HG02884 (cell line): ENCODE measurements at regions not wholly inside any gene's neighbourhood (a gene's known extent, or its start where the extent isn't known, plus 50 kb on each side); places are given as distances from the start of the nearest gene placed in this dataset.
"Not testable (repeated sequence)": the region's sequence is repeated elsewhere in the genome, so short reads cannot be mapped to it uniquely, and the experiment has no call there.

ENCODE experiments used
- ATAC-seq: cut with Tn5 transposase; IDR thresholded peaks from one replicate; pipeline ENCODE4 v1.9.1; 2021; ENCODE audit warnings: mild to moderate bottlenecking, moderate library complexity; ENCODE audit not compliant: unreplicated experiment

GRCh38 chrX:110511238-110511637, 152.6 kb downstream of the RTL9 start:
- ATAC-seq, result no peak

- no peak for ATAC-seq
Measured at GRCh38 chrX:110512341-110512740, 153.7 kb downstream of the RTL9 start.

- no peak for ATAC-seq
Measured at GRCh38 chrX:110514509-110514908, 155.9 kb downstream of the RTL9 start.

- no peak for ATAC-seq
Measured at GRCh38 chrX:110519501-110519900, 160.9 kb downstream of the RTL9 start.

- no peak for ATAC-seq
Measured at GRCh38 chrX:110519906-110520452, 161.3 kb downstream of the RTL9 start.

- ATAC-seq, result not testable (repeated sequence)
Measured at GRCh38 chrX:110520652-110521051, 162.0 kb downstream of the RTL9 start.

GRCh38 chrX:110531873-110532580, 173.4 kb downstream of the RTL9 start:
- ATAC-seq, result no peak

GRCh38 chrX:110532581-110532931, 173.9 kb downstream of the RTL9 start:
- no peak for ATAC-seq

- ATAC-seq, result no peak
Measured at GRCh38 chrX:110536816-110537215, 178.2 kb downstream of the RTL9 start.

- no peak for ATAC-seq
Measured at GRCh38 chrX:110541266-110541665, 182.6 kb downstream of the RTL9 start.

- not testable (repeated sequence) for ATAC-seq
Measured at GRCh38 chrX:110550854-110551253, 192.2 kb downstream of the RTL9 start.

- ATAC-seq, result no peak
Measured at GRCh38 chrX:110557864-110558263, 199.2 kb downstream of the RTL9 start.

- no peak for ATAC-seq
Measured at GRCh38 chrX:110558406-110558805, 199.8 kb downstream of the RTL9 start.

GRCh38 chrX:110561034-110561433, 202.4 kb downstream of the RTL9 start:
- ATAC-seq, result no peak

GRCh38 chrX:110563282-110563681, 204.6 kb downstream of the RTL9 start:
- no peak for ATAC-seq

GRCh38 chrX:110568441-110568840, 209.8 kb downstream of the RTL9 start:
- ATAC-seq, result no peak

- no peak for ATAC-seq
Measured at GRCh38 chrX:110569506-110569905, 210.9 kb downstream of the RTL9 start.

- ATAC-seq, result no peak
Measured at GRCh38 chrX:110578270-110578669, 217.3 kb downstream of the CHRDL1 start.

- no peak for ATAC-seq
Measured at GRCh38 chrX:110584083-110584482, 211.5 kb downstream of the CHRDL1 start.

GRCh38 chrX:110588164-110588563, 207.5 kb downstream of the CHRDL1 start:
- no peak for ATAC-seq

- no peak for ATAC-seq
Measured at GRCh38 chrX:110588853-110589252, 206.8 kb downstream of the CHRDL1 start.

- ATAC-seq, result no peak
Measured at GRCh38 chrX:110600745-110601310, 194.8 kb downstream of the CHRDL1 start.

GRCh38 chrX:110614596-110614995, 181.0 kb downstream of the CHRDL1 start:
- no peak for ATAC-seq
